Kidney (tissue), 13 donors: ENCODE measurements at regions not wholly inside any gene's neighbourhood (a gene's known extent, or its start where the extent isn't known, plus 50 kb on each side); places are given as distances from the start of the nearest gene placed in this dataset.

Experiments
- DNase-seq, 5 donors: peaks; one replicate each; pipeline ENCODE4 v3.0.0-alpha.2; 2013 to 2020
- FAIRE-seq: peaks from 2 replicates; lab custom pipeline; 2012; peaks lifted over from hg19 to GRCh38; lab: Jason Lieb, UNC
- H3K27ac ChIP-seq, 2 donors: one replicate each; pipeline ENCODE4 v1.7.0; 2013; ENCODE audit warnings: low read depth in 2 of 2, low read length in 2 of 2, inconsistent platforms in 1 of 2
- H3K27me3 ChIP-seq: one replicate; pipeline ENCODE4 v1.7.1; 2013; ENCODE audit warnings: low read length, inconsistent platforms; ENCODE audit not compliant: control insufficient read depth, insufficient read depth
- H3K36me3 ChIP-seq, 3 donors: one replicate each; pipeline versions ENCODE4 v1.7.0 to v1.7.1; 2013; ENCODE audit warnings: low read length in 3 of 3, control low read depth in 1 of 3, inconsistent platforms in 1 of 3; ENCODE audit not compliant: insufficient read depth in 3 of 3, control insufficient read depth in 2 of 3
- H3K4me1 ChIP-seq, 3 donors: one replicate each; pipeline versions ENCODE4 v1.7.0 to v1.7.1; 2013; ENCODE audit warnings: low read length in 3 of 3, inconsistent platforms in 1 of 3, low read depth in 1 of 3; ENCODE audit not compliant: control insufficient read depth in 2 of 3, insufficient read depth in 2 of 3
- H3K4me3 ChIP-seq, 3 donors: one replicate each; pipeline versions ENCODE4 v1.7.0 to v1.8.1; 2013; ENCODE audit warnings: low read length in 3 of 3, control low read depth in 1 of 3, inconsistent platforms in 1 of 3
- H3K9ac ChIP-seq, 3 donors: one replicate each; pipeline versions ENCODE4 v1.7.0 to v1.7.1; 2013; ENCODE audit warnings: low read length in 3 of 3, control low read depth in 1 of 3, inconsistent platforms in 1 of 3
- H3K9me3 ChIP-seq, 3 donors: one replicate each; pipeline versions ENCODE4 v1.7.0 to v1.7.1; 2013; ENCODE audit warnings: low read length in 3 of 3, control low read depth in 1 of 3, inconsistent platforms in 1 of 3; ENCODE audit not compliant: control insufficient read depth in 2 of 3, insufficient read depth in 1 of 3
- intact Hi-C: fragments of 100-400 bp; cut with DNase I; formaldehyde crosslinking; loops from one replicate; pipeline ENCODE4 v1.11.1; 2022
- TF ChIP-seq, protein P1 (sequence below): IDR thresholded peaks from 3 replicates; pipeline ENCODE4 v1.5.1; 2012; ENCODE audit warnings: mild to moderate bottlenecking, moderate library complexity, borderline replicate concordance; ENCODE audit not compliant: insufficient read depth; ENCODE audit errors: extremely low read depth
- donor health status: control.
- donor health status: control.
- donor health status: control.
- donor health status: control.
- donor health status: control.
- donor health status: DM: yes; HTN: yes; CAD: no.
- donor health status: Normal renal cell carcinoma (clear cell type).

DNA sequence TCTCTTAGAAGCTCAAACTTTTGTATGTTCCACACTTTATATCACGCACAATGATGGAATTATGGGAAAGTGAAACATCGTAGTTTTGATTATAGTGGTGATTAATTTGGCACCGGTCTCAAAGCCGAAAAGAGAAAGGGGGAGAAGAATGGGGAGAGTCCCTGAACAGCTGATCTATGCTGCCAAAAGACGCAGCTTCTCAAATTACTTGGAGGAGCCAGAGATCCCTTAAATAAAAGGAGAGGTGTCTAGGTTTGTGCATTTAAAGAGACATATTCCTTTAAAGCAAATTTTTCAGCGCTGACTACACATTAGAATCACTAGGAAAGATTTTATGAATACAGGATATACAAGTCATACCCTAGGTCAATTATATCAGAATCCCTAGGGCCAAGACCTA, 599.6 kb upstream of the ADAMTS5 start:
- Histone ChIP-seq H3K36me3 (no peaks in the 10 kb centered on the region), H3K4me3 (no peak overlapping the region), H3K4me1 (peaks cover 0 to 7% (median 6%) of the 10 kb centered on the region in 3 donors), H3K9me3 (no peaks in the 10 kb centered on the region), H3K27ac (no peak overlapping the region), H3K27me3 (no peaks in the 10 kb centered on the region), H3K9ac (no peak overlapping the region)
- intact Hi-C loops, result no loop called here
- DNase-seq, result no peak
- no peak for FAIRE-seq
- TF ChIP-seq, protein P1, sequence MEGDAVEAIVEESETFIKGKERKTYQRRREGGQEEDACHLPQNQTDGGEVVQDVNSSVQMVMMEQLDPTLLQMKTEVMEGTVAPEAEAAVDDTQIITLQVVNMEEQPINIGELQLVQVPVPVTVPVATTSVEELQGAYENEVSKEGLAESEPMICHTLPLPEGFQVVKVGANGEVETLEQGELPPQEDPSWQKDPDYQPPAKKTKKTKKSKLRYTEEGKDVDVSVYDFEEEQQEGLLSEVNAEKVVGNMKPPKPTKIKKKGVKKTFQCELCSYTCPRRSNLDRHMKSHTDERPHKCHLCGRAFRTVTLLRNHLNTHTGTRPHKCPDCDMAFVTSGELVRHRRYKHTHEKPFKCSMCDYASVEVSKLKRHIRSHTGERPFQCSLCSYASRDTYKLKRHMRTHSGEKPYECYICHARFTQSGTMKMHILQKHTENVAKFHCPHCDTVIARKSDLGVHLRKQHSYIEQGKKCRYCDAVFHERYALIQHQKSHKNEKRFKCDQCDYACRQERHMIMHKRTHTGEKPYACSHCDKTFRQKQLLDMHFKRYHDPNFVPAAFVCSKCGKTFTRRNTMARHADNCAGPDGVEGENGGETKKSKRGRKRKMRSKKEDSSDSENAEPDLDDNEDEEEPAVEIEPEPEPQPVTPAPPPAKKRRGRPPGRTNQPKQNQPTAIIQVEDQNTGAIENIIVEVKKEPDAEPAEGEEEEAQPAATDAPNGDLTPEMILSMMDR, result no peak

DNA sequence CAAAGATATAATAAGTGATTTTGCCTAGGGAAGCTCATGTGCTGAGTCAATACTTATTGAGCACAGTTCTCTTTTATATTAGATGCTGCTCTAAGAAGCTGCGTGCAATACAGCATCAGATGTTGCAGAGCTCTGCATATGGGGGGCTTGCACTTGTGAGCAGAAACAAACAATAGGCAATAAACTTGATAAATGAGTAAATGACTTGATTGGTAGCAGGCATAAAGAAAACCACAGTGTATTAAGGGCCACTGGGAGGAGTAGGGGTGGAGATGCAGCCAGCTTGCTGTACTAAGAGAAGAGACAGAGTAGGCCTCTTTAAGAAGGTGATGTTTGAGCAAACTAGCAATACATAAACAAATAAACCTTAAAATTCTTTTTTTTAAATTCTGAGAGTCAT, 598.5 kb upstream of the ADAMTS5 start:
- Histone ChIP-seq H3K27ac (no peak overlapping the region), H3K4me1 (peaks cover 0 to 7% (median 5%) of the 10 kb centered on the region in 3 donors), H3K9me3 (no peaks in the 10 kb centered on the region), H3K9ac (no peak overlapping the region), H3K4me3 (no peak overlapping the region), H3K27me3 (no peaks in the 10 kb centered on the region), H3K36me3 (no peaks in the 10 kb centered on the region)
- no peak for DNase-seq
- TF ChIP-seq, protein P1, result no peak
- no peak for FAIRE-seq
- intact Hi-C loops, result no loop called here

GRCh38 chr21:27564684-27565301, 597.9 kb upstream of the ADAMTS5 start:
- peaks cover 0 to 2% (median under 1%) of the 10 kb centered on the region in 3 donors for H3K4me1 ChIP-seq
- H3K27me3 ChIP-seq, result no peaks in the 10 kb centered on the region
- DNase-seq, result peak in 4 of 5 donors; percentile 33 to 72 (median 49)
- H3K4me3 ChIP-seq, result no peak overlapping the region
- no peak overlapping the region for H3K27ac ChIP-seq
- intact Hi-C loops, result no loop called here
- peak; percentile 87 for FAIRE-seq
- no peaks in the 10 kb centered on the region for H3K36me3 ChIP-seq
- H3K9ac ChIP-seq, result no peak overlapping the region
- TF ChIP-seq, protein P1, result peak; percentile 58
- no peaks in the 10 kb centered on the region for H3K9me3 ChIP-seq

DNA sequence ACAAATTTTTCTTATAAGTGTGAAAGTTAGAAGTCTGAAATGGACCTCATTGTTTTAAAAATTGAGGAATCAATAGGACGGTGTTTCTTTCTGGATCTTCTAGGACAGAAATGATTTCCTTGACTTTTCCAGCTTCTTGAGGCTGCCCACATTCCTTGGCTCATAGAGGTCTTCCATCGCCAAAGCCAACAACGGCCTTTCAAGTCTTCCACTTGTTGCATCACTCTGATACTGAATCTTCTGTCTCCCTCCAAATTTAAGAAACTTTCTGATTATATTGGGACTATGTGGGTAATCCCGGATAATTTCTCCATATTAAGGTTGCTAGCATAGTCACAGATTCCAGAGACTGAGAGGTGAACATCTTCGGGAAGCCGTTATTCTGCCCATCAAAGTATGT, 595.4 kb upstream of the ADAMTS5 start:
- Histone ChIP-seq H3K4me1 (no peaks in the 10 kb centered on the region), H3K4me3 (no peak overlapping the region), H3K27me3 (no peaks in the 10 kb centered on the region), H3K27ac (no peak overlapping the region), H3K9me3 (no peaks in the 10 kb centered on the region), H3K36me3 (no peaks in the 10 kb centered on the region), H3K9ac (no peak overlapping the region)
- intact Hi-C loops, result no loop called here
- DNase-seq (no peak), FAIRE-seq (no peak)
- TF ChIP-seq, protein P1, result no peak
